GM10266 (cell line): ENCODE measurements at regions not wholly inside any gene's neighbourhood (a gene's known extent, or its start where the extent isn't known, plus 50 kb on each side); places are given as distances from the start of the nearest gene placed in this dataset.

Source experiments
- DNase-seq: peaks from one replicate; pipeline ENCODE4 v3.0.0; 2012; ENCODE audit errors: extremely low spot score
- TF ChIP-seq, protein P1 (sequence below): IDR thresholded peaks from 2 replicates; pipeline ENCODE4 v1.5.1; 2012; ENCODE audit warnings: mild to moderate bottlenecking, low read depth; ENCODE audit not compliant: control insufficient read depth, insufficient read depth; ENCODE audit errors: missing control alignments

DNA sequence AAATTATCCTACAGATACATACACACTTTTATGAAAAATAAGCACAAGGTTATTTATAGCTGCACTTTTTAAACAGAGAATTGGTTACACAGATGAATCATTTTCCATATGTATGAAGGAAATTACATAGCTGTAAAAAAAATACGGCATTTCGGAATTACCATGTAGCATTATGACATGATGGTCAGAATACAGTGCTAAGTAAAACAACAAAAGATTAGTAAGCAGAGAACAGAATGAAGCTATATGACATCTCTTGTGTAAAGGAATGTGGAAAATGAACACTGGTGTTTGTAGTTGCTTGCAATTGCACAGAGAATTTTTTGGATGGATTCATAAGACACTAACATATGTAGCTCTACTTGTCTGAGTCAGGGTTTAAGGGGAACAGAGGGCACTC lies 1222.0 kb upstream of the PRKX start:
- TF ChIP-seq, protein P1, sequence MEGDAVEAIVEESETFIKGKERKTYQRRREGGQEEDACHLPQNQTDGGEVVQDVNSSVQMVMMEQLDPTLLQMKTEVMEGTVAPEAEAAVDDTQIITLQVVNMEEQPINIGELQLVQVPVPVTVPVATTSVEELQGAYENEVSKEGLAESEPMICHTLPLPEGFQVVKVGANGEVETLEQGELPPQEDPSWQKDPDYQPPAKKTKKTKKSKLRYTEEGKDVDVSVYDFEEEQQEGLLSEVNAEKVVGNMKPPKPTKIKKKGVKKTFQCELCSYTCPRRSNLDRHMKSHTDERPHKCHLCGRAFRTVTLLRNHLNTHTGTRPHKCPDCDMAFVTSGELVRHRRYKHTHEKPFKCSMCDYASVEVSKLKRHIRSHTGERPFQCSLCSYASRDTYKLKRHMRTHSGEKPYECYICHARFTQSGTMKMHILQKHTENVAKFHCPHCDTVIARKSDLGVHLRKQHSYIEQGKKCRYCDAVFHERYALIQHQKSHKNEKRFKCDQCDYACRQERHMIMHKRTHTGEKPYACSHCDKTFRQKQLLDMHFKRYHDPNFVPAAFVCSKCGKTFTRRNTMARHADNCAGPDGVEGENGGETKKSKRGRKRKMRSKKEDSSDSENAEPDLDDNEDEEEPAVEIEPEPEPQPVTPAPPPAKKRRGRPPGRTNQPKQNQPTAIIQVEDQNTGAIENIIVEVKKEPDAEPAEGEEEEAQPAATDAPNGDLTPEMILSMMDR = no peak
- DNase-seq = no peak

DNA sequence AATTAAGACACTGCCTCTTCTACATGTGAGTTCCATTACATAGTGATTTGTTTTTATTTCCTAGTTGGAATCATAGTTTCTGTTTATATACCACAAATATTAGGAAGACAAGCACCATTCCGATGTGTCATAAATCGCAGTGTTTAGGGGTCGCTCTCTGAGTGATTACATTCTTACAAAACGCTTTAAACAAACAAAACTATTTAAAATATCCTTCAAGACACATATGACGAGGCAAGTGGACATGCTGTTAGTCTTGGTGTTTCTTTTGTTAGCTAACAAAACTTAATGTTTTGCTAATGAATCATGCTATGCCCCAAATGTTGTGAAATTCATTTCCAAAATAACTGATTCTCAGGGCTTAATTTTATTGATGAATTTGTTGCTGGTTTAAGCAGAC lies 1219.3 kb upstream of the PRKX start:
- TF ChIP-seq, protein P1 = no peak
- DNase-seq = no peak

DNA sequence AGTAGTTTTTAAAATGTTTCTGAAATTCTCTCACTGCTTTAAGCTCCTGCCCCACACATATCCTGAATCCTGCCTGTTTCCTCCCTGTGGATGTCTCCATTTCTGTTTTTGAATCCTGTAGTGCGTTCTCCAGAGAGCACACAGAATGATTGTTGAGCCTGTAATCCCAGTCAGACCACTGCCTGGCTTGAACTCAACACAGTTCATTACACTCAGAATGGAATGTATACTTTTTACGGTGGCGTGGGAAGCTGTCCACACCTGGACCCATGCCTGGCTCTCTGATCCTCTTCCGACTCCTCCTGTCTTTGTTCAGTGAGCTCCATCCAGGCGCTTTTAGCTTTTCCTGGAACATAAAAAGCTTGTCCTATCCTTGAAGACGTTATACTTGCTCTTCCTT lies 1217.0 kb upstream of the PRKX start:
- TF ChIP-seq, protein P1 = no peak
- DNase-seq = no peak

DNA sequence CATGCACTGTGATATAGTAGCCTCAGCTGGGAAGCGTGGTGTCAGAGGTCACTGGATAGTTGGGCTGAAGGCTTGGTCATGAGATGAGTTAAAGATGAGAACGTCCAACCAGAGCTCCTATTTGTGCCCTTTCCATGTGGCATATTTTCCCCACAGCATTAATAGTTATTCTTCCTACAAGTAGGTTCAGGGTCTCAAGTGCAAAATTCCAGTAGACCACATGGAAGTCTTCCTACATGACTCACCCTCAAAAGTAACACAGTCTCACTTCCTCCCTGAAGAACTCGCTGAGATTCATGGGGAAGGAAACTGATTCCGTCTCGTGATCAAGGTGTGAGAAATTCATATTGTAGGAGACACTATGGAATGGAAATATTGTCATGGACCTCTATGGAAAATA lies 1212.5 kb upstream of the PRKX start:
- TF ChIP-seq, protein P1 = no peak
- no peak for DNase-seq

DNA sequence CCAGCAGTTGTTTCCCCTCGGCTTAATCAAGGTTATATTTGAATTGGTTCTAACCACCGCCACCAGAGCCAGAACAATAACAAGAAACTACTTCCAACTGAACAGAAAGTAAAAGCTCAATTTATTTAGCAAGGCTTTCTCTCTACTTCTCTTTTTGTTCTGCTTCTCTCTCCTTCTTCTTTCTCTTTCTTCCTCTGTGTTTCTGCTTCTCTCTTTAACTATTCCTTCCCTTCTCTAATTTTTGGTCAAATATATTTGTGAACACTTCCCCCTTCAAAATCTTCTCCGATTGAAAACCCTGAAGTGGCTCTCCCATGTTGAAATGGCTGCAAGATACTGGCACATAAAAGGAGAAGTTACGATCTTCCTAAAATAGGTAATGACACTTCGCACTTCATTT lies 1195.9 kb upstream of the PRKX start:
- TF ChIP-seq, protein P1 = no peak
- DNase-seq = no peak

DNA sequence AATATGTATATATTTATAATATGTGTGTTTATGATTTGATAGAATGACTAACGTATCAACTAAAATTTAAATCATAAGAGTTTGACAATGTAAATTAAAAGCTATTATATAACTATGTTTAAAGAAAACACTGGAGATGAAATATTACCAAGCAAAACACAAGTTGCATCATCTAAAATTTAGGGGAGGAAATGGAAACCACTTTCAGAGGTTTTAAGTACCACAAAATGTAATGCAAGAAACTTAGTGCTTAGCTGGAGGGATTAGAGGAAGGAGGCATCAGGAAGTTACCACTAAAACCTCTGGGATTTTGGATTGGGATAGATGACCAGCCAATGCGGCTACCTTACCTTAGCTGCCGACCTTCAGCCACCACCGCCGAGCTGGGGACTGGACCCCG lies 1192.1 kb upstream of the PRKX start:
- TF ChIP-seq, protein P1 = no peak
- DNase-seq = no peak

DNA sequence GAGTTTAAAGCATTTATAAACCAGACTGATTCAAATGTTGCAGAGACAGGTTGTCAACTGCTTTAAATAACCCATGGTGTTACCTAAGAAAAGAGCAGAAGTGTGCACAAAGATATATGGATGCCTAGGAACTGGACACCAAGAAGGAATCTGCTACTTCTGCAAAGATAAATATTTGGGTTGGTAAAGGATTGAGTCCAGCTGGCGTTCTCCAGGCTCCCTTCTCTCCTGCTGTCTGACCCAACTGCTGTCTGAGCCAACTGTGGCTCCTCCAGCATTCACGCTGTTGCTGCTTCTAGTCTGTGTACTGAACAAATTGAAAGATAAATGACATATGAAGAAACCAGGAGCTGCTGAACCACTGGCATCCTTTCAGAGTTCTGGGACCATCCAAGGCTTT lies 1167.8 kb upstream of the PRKX start:
- DNase-seq = no peak

More for the DNA sequence above, 1167.8 kb upstream of the PRKX start:
- TF ChIP-seq, protein P1 = no peak
